ENCODE measurements at regions not wholly inside any gene's neighbourhood (a gene's known extent, or its start where the extent isn't known, plus 50 kb on each side); places are given as distances from the start of the nearest gene placed in this dataset.
"Not testable (repeated sequence)": the region's sequence is repeated elsewhere in the genome, so short reads cannot be mapped to it uniquely, and the experiment has no call there.

DNA sequence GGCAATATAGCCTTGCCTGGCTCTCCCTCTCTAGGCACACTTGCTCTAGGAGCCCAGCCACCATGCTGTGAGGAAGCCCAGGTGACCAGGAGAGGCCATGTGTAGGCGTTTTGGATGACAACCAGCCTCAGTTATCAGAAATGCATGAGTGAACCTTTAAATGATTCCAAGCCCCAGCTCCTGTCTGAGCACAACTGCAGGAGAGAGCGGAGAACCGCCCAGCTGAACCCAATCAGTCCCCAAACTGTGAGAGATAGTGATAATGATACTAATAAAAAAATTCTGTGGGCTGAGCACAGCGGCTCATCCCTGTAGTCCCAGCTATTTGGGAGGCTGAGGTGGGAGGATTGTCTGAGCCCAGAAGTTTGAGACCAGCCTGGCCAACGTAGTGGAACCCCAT lies 83.8 kb upstream of the TOX2 start:
- DNase-seq, result no peak
- H3K4me3 ChIP-seq (ENCODE audit: control insufficient read depth in 1 of 7, extremely low read depth in 1 of 7, insufficient read depth in 4 of 7, low read depth in 2 of 7, low read length in 6 of 7), result no peak overlapping the region
- H3K4me1 ChIP-seq (ENCODE audit: control extremely low read depth in 1 of 4, control insufficient read depth in 4 of 4, insufficient read depth in 4 of 4, low read length in 3 of 4), result no peaks in the 10 kb centered on the region
- peaks cover 0 to 5% (median 0%) of the 10 kb centered on the region in 5 experiments for H3K9me3 ChIP-seq (ENCODE audit: control extremely low read depth in 1 of 5, control insufficient read depth in 4 of 5, insufficient read depth in 2 of 5, low read depth in 1 of 5, low read length in 4 of 5)
- H3K27me3 ChIP-seq (replicated peaks in 2 of 5; ENCODE audit: control insufficient read depth in 4 of 5, insufficient read depth in 5 of 5, low read length in 4 of 5), result peaks cover 0 to 14% (median 11%) of the 10 kb centered on the region in 5 experiments
- no peaks in the 10 kb centered on the region for H3K36me3 ChIP-seq (ENCODE audit: control insufficient read depth in 4 of 4, insufficient read depth in 4 of 4, low read length in 3 of 4)
- no peak overlapping the region for H3K27ac ChIP-seq (ENCODE audit: insufficient read depth in 1 of 2, low read depth in 1 of 2, low read length in 2 of 2, poor library complexity in 1 of 2, severe bottlenecking in 2 of 2)
- POLR2A ChIA-PET, result no interaction called here
- WGBS (ENCODE audit: insufficient coverage), result 84% methylated on average over 5 of the region's 5 CpGs
- CTCF ChIA-PET, result interaction anchor here (0.6 to 1.2 kb wide), 2 partner anchors 9 to 1868 kb away, joined by 3 to 4 read pairs; no protein-coding TSS in a partner anchor

- 89% methylated on average over 4 of the region's 6 CpGs for WGBS (ENCODE audit: insufficient coverage)
- no peak for DNase-seq
- no peak overlapping the region for H3K27ac ChIP-seq (ENCODE audit: insufficient read depth in 1 of 2, low read depth in 1 of 2, low read length in 2 of 2, poor library complexity in 1 of 2, severe bottlenecking in 2 of 2)
- ChIA-PET CTCF (interaction anchor here (1.2 kb wide), 1 partner anchor 10 kb away, joined by 4 read pairs; no protein-coding TSS in a partner anchor), POLR2A (no interaction called here)
- no peaks in the 10 kb centered on the region for H3K4me1 ChIP-seq (ENCODE audit: control extremely low read depth in 1 of 4, control insufficient read depth in 4 of 4, insufficient read depth in 4 of 4, low read length in 3 of 4)
- no peak overlapping the region for H3K4me3 ChIP-seq (ENCODE audit: control insufficient read depth in 1 of 7, extremely low read depth in 1 of 7, insufficient read depth in 4 of 7, low read depth in 2 of 7, low read length in 6 of 7)
- peaks cover 0 to 19% (median 14%) of the 10 kb centered on the region in 5 experiments for H3K27me3 ChIP-seq (replicated peaks in 2 of 5; ENCODE audit: control insufficient read depth in 4 of 5, insufficient read depth in 5 of 5, low read length in 4 of 5)
- peaks cover 0 to 5% (median 0%) of the 10 kb centered on the region in 5 experiments for H3K9me3 ChIP-seq (ENCODE audit: control extremely low read depth in 1 of 5, control insufficient read depth in 4 of 5, insufficient read depth in 2 of 5, low read depth in 1 of 5, low read length in 4 of 5)
- no peaks in the 10 kb centered on the region for H3K36me3 ChIP-seq (ENCODE audit: control insufficient read depth in 4 of 4, insufficient read depth in 4 of 4, low read length in 3 of 4)
These were observed 84.5 kb upstream of the TOX2 start for GRCh38 chr20:43829951-43830690.

- ChIA-PET CTCF (no interaction called here), POLR2A (no interaction called here)
- no peaks in the 10 kb centered on the region for H3K36me3 ChIP-seq (ENCODE audit: control insufficient read depth in 4 of 4, insufficient read depth in 4 of 4, low read length in 3 of 4)
- WGBS (ENCODE audit: insufficient coverage), result 95% methylated on average over 5 of the region's 5 CpGs
- H3K27ac ChIP-seq (ENCODE audit: insufficient read depth in 1 of 2, low read depth in 1 of 2, low read length in 2 of 2, poor library complexity in 1 of 2, severe bottlenecking in 2 of 2), result no peak overlapping the region
- peaks cover 0 to 5% (median 0%) of the 10 kb centered on the region in 5 experiments for H3K9me3 ChIP-seq (ENCODE audit: control extremely low read depth in 1 of 5, control insufficient read depth in 4 of 5, insufficient read depth in 2 of 5, low read depth in 1 of 5, low read length in 4 of 5)
- H3K4me1 ChIP-seq (ENCODE audit: control extremely low read depth in 1 of 4, control insufficient read depth in 4 of 4, insufficient read depth in 4 of 4, low read length in 3 of 4), result no peaks in the 10 kb centered on the region
- peaks cover 0 to 29% (median 12%) of the 10 kb centered on the region in 5 experiments for H3K27me3 ChIP-seq (replicated peaks in 2 of 5; ENCODE audit: control insufficient read depth in 4 of 5, insufficient read depth in 5 of 5, low read length in 4 of 5)
- no peak for DNase-seq
- H3K4me3 ChIP-seq (ENCODE audit: control insufficient read depth in 1 of 7, extremely low read depth in 1 of 7, insufficient read depth in 4 of 7, low read depth in 2 of 7, low read length in 6 of 7), result no peak overlapping the region
These were observed 86.6 kb upstream of the TOX2 start for GRCh38 chr20:43827940-43828562.

- DNase-seq; H3K9me3 ChIP-seq (ENCODE audit: control extremely low read depth in 1 of 5, control insufficient read depth in 4 of 5, insufficient read depth in 2 of 5, low read depth in 1 of 5, low read length in 4 of 5); H3K27ac ChIP-seq (ENCODE audit: insufficient read depth in 1 of 2, low read depth in 1 of 2, low read length in 2 of 2, poor library complexity in 1 of 2, severe bottlenecking in 2 of 2); CTCF ChIA-PET; H3K36me3 ChIP-seq (ENCODE audit: control insufficient read depth in 4 of 4, insufficient read depth in 4 of 4, low read length in 3 of 4); H3K4me3 ChIP-seq (ENCODE audit: control insufficient read depth in 1 of 7, extremely low read depth in 1 of 7, insufficient read depth in 4 of 7, low read depth in 2 of 7, low read length in 6 of 7); H3K4me1 ChIP-seq (ENCODE audit: control extremely low read depth in 1 of 4, control insufficient read depth in 4 of 4, insufficient read depth in 4 of 4, low read length in 3 of 4); POLR2A ChIA-PET: not testable (repeated sequence)
- WGBS (ENCODE audit: insufficient coverage), result 73% methylated on average over 2 of the region's 5 CpGs
- peaks cover 0 to 30% (median 12%) of the 10 kb centered on the region in 5 experiments for H3K27me3 ChIP-seq (replicated peaks in 2 of 5; ENCODE audit: control insufficient read depth in 4 of 5, insufficient read depth in 5 of 5, low read length in 4 of 5)
These were observed 87.7 kb upstream of the TOX2 start for GRCh38 chr20:43826943-43827342.

GRCh38 chr20:43825581-43825980 lies 89.1 kb upstream of the TOX2 start:
- no peak for DNase-seq
- no peak overlapping the region for H3K4me3 ChIP-seq (ENCODE audit: control insufficient read depth in 1 of 7, extremely low read depth in 1 of 7, insufficient read depth in 4 of 7, low read depth in 2 of 7, low read length in 6 of 7)
- H3K27ac ChIP-seq (ENCODE audit: insufficient read depth in 1 of 2, low read depth in 1 of 2, low read length in 2 of 2, poor library complexity in 1 of 2, severe bottlenecking in 2 of 2), result no peak overlapping the region
- peaks cover 0 to 1% (median 0%) of the 10 kb centered on the region in 5 experiments for H3K9me3 ChIP-seq (ENCODE audit: control extremely low read depth in 1 of 5, control insufficient read depth in 4 of 5, insufficient read depth in 2 of 5, low read depth in 1 of 5, low read length in 4 of 5)
- ChIA-PET POLR2A (no interaction called here), CTCF (no interaction called here)
- no peaks in the 10 kb centered on the region for H3K4me1 ChIP-seq (ENCODE audit: control extremely low read depth in 1 of 4, control insufficient read depth in 4 of 4, insufficient read depth in 4 of 4, low read length in 3 of 4)
- H3K36me3 ChIP-seq (ENCODE audit: control insufficient read depth in 4 of 4, insufficient read depth in 4 of 4, low read length in 3 of 4), result no peaks in the 10 kb centered on the region
- H3K27me3 ChIP-seq (replicated peaks in 2 of 5; ENCODE audit: control insufficient read depth in 4 of 5, insufficient read depth in 5 of 5, low read length in 4 of 5), result peaks cover 0 to 30% (median 12%) of the 10 kb centered on the region in 5 experiments
- 70% methylated on average over 3 of the region's 8 CpGs for WGBS (ENCODE audit: insufficient coverage)

- ChIA-PET CTCF (no interaction called here), POLR2A (no interaction called here)
- no peaks in the 10 kb centered on the region for H3K9me3 ChIP-seq (ENCODE audit: control extremely low read depth in 1 of 5, control insufficient read depth in 4 of 5, insufficient read depth in 2 of 5, low read depth in 1 of 5, low read length in 4 of 5)
These were observed 89.6 kb upstream of the TOX2 start for GRCh38 chr20:43825051-43825402.

DNA sequence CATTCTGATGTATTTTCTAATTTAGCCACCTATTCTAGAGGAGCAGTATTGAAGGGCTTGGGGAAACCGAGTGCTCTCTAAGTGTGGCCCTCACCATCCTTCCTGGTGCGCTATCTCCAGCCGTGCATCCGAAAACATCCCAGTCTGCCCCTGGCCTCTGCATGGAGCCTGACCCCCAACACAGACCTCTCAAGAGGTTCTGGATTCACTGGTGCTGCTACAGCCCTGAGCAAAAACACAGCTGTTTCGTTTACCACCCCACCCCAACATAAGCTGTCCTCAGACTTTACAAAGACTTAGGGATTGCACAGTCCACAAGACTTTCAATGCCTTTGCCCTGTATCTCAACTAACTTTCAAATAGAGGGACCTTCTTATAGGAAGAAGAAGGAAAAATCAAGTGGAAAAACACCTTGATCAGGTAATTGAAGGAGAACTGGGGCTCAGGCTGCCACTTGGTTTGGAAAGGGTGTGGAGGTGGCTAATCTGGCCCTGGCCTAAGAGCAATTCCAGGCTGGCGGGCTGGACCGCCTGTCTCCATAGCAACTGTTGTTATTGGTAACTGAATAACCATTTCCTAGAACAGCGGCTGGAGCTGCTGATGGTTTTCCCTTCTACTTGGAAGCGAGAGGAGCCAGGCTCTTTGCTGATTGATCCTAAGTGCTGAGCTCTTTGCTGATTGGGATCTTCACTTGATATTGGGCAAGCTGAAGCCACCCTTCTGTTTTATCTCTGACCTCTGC lies 90.2 kb upstream of the TOX2 start:
- POLR2A ChIA-PET, result no interaction called here
- no peak overlapping the region for H3K27ac ChIP-seq (ENCODE audit: insufficient read depth in 1 of 2, low read depth in 1 of 2, low read length in 2 of 2, poor library complexity in 1 of 2, severe bottlenecking in 2 of 2)
- CTCF ChIA-PET, result no interaction called here
- DNase-seq, result no peak
- WGBS (ENCODE audit: insufficient coverage), result 53% methylated on average over 5 of the region's 9 CpGs
- no peak overlapping the region for H3K4me3 ChIP-seq (ENCODE audit: control insufficient read depth in 1 of 7, extremely low read depth in 1 of 7, insufficient read depth in 4 of 7, low read depth in 2 of 7, low read length in 6 of 7)
- H3K4me1 ChIP-seq (ENCODE audit: control extremely low read depth in 1 of 4, control insufficient read depth in 4 of 4, insufficient read depth in 4 of 4, low read length in 3 of 4), result no peaks in the 10 kb centered on the region
- no peaks in the 10 kb centered on the region for H3K9me3 ChIP-seq (ENCODE audit: control extremely low read depth in 1 of 5, control insufficient read depth in 4 of 5, insufficient read depth in 2 of 5, low read depth in 1 of 5, low read length in 4 of 5)
- no peaks in the 10 kb centered on the region for H3K36me3 ChIP-seq (ENCODE audit: control insufficient read depth in 4 of 4, insufficient read depth in 4 of 4, low read length in 3 of 4)
- peaks cover 0 to 30% (median 12%) of the 10 kb centered on the region in 5 experiments for H3K27me3 ChIP-seq (replicated peaks in 2 of 5; ENCODE audit: control insufficient read depth in 4 of 5, insufficient read depth in 5 of 5, low read length in 4 of 5)

More at GRCh38 chr20:43825051-43825402, 89.6 kb upstream of the TOX2 start:
- 88% methylated on average over 2 of the region's 2 CpGs for whole genome bisulfite sequencing (ENCODE audit: insufficient coverage)
- no peaks in the 10 kb centered on the region for H3K36me3 ChIP-seq (ENCODE audit: control insufficient read depth in 4 of 4, insufficient read depth in 4 of 4, low read length in 3 of 4)
- no peak overlapping the region for H3K4me3 ChIP-seq (ENCODE audit: control insufficient read depth in 1 of 7, extremely low read depth in 1 of 7, insufficient read depth in 4 of 7, low read depth in 2 of 7, low read length in 6 of 7)
- no peak overlapping the region for H3K27ac ChIP-seq (ENCODE audit: insufficient read depth in 1 of 2, low read depth in 1 of 2, low read length in 2 of 2, poor library complexity in 1 of 2, severe bottlenecking in 2 of 2)
- H3K4me1 ChIP-seq (ENCODE audit: control extremely low read depth in 1 of 4, control insufficient read depth in 4 of 4, insufficient read depth in 4 of 4, low read length in 3 of 4), result no peaks in the 10 kb centered on the region
- H3K27me3 ChIP-seq (replicated peaks in 2 of 5; ENCODE audit: control insufficient read depth in 4 of 5, insufficient read depth in 5 of 5, low read length in 4 of 5), result peaks cover 0 to 30% (median 12%) of the 10 kb centered on the region in 5 experiments
- no peak for DNase-seq

Data from common myeloid progenitor, CD34-positive (primary cell).